Body of pancreas (tissue), 4 donors: ENCODE measurements at regions not wholly inside any gene's neighbourhood (a gene's known extent, or its start where the extent isn't known, plus 50 kb on each side); places are given as distances from the start of the nearest gene placed in this dataset.

Experiments
- POLR2A ChIP-seq, 3 donors: fragments of 450-650 bp; IDR thresholded peaks; one replicate each; pipeline ENCODE4 v1.6.1; 2016; ENCODE audit warnings: antibody characterized with exemption in 3 of 3, mild to moderate bottlenecking in 2 of 3
- TF ChIP-seq, protein P1 (sequence below), 7 experiments: fragments of 450-650 bp in 4 of 7; fragments of 200-600 bp in 3 of 7; sonication (generic) in 3 of 7; IDR thresholded peaks; one replicate each; pipeline ENCODE4 v1.5.1; 2016 to 2019; ENCODE audit warnings: antibody characterized with exemption in 7 of 7

DNA sequence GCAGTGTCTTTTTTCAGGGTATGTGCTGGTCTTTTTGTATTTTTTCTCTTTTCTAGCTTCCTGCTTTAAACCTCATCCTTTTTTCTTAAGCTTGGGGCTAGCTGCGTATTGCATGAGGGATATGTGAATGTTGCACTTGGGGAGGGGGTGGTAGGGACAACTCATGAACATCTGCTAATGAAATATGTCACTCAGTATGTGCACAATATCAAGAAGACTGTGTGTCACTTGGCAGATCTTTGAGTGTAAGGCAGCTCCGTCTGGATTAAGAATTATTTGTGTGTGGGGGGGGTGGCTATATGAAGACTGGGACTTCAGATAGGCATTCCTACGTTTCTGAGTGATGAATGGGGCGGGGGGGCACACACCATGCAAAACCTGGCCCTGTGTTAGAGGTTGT, 170.4 kb upstream of the CACNA1E start:
- no peak for TF ChIP-seq POLR2A (IDR thresholded peaks at IDR 0.05)
- TF ChIP-seq, protein P1, sequence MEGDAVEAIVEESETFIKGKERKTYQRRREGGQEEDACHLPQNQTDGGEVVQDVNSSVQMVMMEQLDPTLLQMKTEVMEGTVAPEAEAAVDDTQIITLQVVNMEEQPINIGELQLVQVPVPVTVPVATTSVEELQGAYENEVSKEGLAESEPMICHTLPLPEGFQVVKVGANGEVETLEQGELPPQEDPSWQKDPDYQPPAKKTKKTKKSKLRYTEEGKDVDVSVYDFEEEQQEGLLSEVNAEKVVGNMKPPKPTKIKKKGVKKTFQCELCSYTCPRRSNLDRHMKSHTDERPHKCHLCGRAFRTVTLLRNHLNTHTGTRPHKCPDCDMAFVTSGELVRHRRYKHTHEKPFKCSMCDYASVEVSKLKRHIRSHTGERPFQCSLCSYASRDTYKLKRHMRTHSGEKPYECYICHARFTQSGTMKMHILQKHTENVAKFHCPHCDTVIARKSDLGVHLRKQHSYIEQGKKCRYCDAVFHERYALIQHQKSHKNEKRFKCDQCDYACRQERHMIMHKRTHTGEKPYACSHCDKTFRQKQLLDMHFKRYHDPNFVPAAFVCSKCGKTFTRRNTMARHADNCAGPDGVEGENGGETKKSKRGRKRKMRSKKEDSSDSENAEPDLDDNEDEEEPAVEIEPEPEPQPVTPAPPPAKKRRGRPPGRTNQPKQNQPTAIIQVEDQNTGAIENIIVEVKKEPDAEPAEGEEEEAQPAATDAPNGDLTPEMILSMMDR (IDR thresholded peaks at IDR 0.05), result no peak
